ENCODE measurements at regions not wholly inside any gene's neighbourhood (a gene's known extent, or its start where the extent isn't known, plus 50 kb on each side); places are given as distances from the start of the nearest gene placed in this dataset.
"Not testable (repeated sequence)": the region's sequence is repeated elsewhere in the genome, so short reads cannot be mapped to it uniquely, and the experiment has no call there.

GRCh38 chr5:131005963-131006684, 158.9 kb downstream of the HINT1 start:
- no peak for DNase-seq (ENCODE audit: low read depth)

- DNase-seq (ENCODE audit: low read depth): no peak
Observed at GRCh38 chr5:131001507-131001906, 163.5 kb downstream of the HINT1 start.

GRCh38 chr5:131000289-131000688, 164.8 kb downstream of the HINT1 start:
- no peak for DNase-seq (ENCODE audit: low read depth)

- not testable (repeated sequence) for DNase-seq (ENCODE audit: low read depth)
Observed at GRCh38 chr5:130996720-130997119, 168.3 kb downstream of the HINT1 start.

- no peak for DNase-seq (ENCODE audit: low read depth)
Observed at GRCh38 chr5:130995851-130996250, 169.2 kb downstream of the HINT1 start.

- DNase-seq (ENCODE audit: low read depth): no peak
Observed at GRCh38 chr5:130995254-130995515, 169.9 kb downstream of the HINT1 start.

- DNase-seq (ENCODE audit: low read depth): no peak
Observed at GRCh38 chr5:130994496-130995253, 170.4 kb downstream of the HINT1 start.

GRCh38 chr5:130992621-130993020, 172.4 kb downstream of the HINT1 start:
- DNase-seq (ENCODE audit: low read depth): no peak

GRCh38 chr5:130992095-130992494, 173.0 kb downstream of the HINT1 start:
- DNase-seq (ENCODE audit: low read depth): peak; percentile 76

GRCh38 chr5:130985776-130986175, 179.3 kb downstream of the HINT1 start:
- DNase-seq (ENCODE audit: low read depth): no peak

GRCh38 chr5:130981663-130982062, 183.4 kb downstream of the HINT1 start:
- no peak for DNase-seq (ENCODE audit: low read depth)

- no peak for DNase-seq (ENCODE audit: low read depth)
Observed at GRCh38 chr5:130978475-130978874, 186.6 kb downstream of the HINT1 start.

GRCh38 chr5:130976493-130976892, 188.6 kb downstream of the HINT1 start:
- no peak for DNase-seq (ENCODE audit: low read depth)

- DNase-seq (ENCODE audit: low read depth): no peak
Observed at GRCh38 chr5:130975847-130976246, 189.2 kb downstream of the HINT1 start.

- no peak for DNase-seq (ENCODE audit: low read depth)
Observed at GRCh38 chr5:130975299-130975698, 189.8 kb downstream of the HINT1 start.

GRCh38 chr5:130974021-130974683, 190.9 kb downstream of the HINT1 start:
- no peak for DNase-seq (ENCODE audit: low read depth)

GRCh38 chr5:130966990-130967525, 198.0 kb downstream of the HINT1 start:
- no peak for DNase-seq (ENCODE audit: low read depth)

GRCh38 chr5:130965920-130966319, 199.1 kb downstream of the HINT1 start:
- no peak for DNase-seq (ENCODE audit: low read depth)

- DNase-seq (ENCODE audit: low read depth): no peak
Observed at GRCh38 chr5:130965360-130965759, 199.7 kb downstream of the HINT1 start.

- no peak for DNase-seq (ENCODE audit: low read depth)
Observed at GRCh38 chr5:130964231-130965202, 200.5 kb downstream of the HINT1 start.

GRCh38 chr5:130963798-130964197, 201.3 kb downstream of the HINT1 start:
- no peak for DNase-seq (ENCODE audit: low read depth)

GRCh38 chr5:130957151-130957550, 207.9 kb downstream of the HINT1 start:
- no peak for DNase-seq (ENCODE audit: low read depth)

Measured in GM04503 (cell line).